Calu3 (cell line): ENCODE measurements at regions not wholly inside any gene's neighbourhood (a gene's known extent, or its start where the extent isn't known, plus 50 kb on each side); places are given as distances from the start of the nearest gene placed in this dataset.
A peak's percentile ranks its signal among the peaks of the same experiment; 100 is the strongest.

Experiments used
- BruUV-seq: library from RNA; stranded (reverse); fragments of 400-500 nt; replicated peaks from 2 replicates; lab custom pipeline; 2021; lab: Mats Ljungman, UMichigan
- CTCF ChIA-PET: fragments of 300-600 bp; sonication (Branson Sonifier 250); formaldehyde crosslinking; loops from one replicate; lab custom pipeline; 2022; ENCODE audit warnings: antibody characterized with exemption; lab: Charles Lee
- DNase-seq: peaks from one replicate; pipeline ENCODE4 v3.0.0; 2022
- H3K27ac Mint-ChIP-seq: one replicate; pipeline ENCODE4 v1.8.0; 2022; ENCODE audit warnings: mixed read lengths; ENCODE audit not compliant: unreplicated experiment
- H3K27me3 Mint-ChIP-seq: one replicate; pipeline ENCODE4 v1.8.0; 2022; ENCODE audit warnings: mixed read lengths; ENCODE audit not compliant: unreplicated experiment
- H3K36me3 Mint-ChIP-seq: one replicate; pipeline ENCODE4 v1.8.0; 2022; ENCODE audit warnings: mild to moderate bottlenecking, moderate library complexity, mixed read lengths; ENCODE audit not compliant: insufficient read depth, unreplicated experiment
- H3K4me1 Mint-ChIP-seq: one replicate; pipeline ENCODE4 v1.8.0; 2022; ENCODE audit warnings: mild to moderate bottlenecking, low read depth, mixed read lengths; ENCODE audit not compliant: unreplicated experiment
- H3K4me3 Mint-ChIP-seq: one replicate; pipeline ENCODE4 v1.8.0; 2022; ENCODE audit warnings: mild to moderate bottlenecking, low read depth, moderate library complexity, mixed read lengths; ENCODE audit not compliant: unreplicated experiment
- H3K9me3 Mint-ChIP-seq: one replicate; pipeline ENCODE4 v1.8.0; 2022; ENCODE audit warnings: low read depth, mixed read lengths; ENCODE audit not compliant: unreplicated experiment
- intact Hi-C: fragments of 100-400 bp; cut with micrococcal nuclease; formaldehyde crosslinking; loops from one replicate; pipeline ENCODE4 v1.10.0; 2022; ENCODE audit not compliant: unreplicated experiment
- TF ChIP-seq, protein P1 (sequence below): fragments of 200-600 bp; IDR thresholded peaks from one replicate; pipeline ENCODE4 v1.8.0; 2022; ENCODE audit warnings: antibody characterized with exemption; ENCODE audit not compliant: unreplicated experiment

GRCh38 chr4:11568511-11568910 is 139.8 kb upstream of the HS3ST1 start:
- Mint-ChIP-seq H3K9me3 (no peaks in the 10 kb centered on the region), H3K27me3 (no peaks in the 10 kb centered on the region), H3K27ac (no peak overlapping the region), H3K36me3 (no peaks in the 10 kb centered on the region), H3K4me3 (no peak overlapping the region), H3K4me1 (peaks cover 16% of the 10 kb centered on the region)
- TF ChIP-seq, protein P1, sequence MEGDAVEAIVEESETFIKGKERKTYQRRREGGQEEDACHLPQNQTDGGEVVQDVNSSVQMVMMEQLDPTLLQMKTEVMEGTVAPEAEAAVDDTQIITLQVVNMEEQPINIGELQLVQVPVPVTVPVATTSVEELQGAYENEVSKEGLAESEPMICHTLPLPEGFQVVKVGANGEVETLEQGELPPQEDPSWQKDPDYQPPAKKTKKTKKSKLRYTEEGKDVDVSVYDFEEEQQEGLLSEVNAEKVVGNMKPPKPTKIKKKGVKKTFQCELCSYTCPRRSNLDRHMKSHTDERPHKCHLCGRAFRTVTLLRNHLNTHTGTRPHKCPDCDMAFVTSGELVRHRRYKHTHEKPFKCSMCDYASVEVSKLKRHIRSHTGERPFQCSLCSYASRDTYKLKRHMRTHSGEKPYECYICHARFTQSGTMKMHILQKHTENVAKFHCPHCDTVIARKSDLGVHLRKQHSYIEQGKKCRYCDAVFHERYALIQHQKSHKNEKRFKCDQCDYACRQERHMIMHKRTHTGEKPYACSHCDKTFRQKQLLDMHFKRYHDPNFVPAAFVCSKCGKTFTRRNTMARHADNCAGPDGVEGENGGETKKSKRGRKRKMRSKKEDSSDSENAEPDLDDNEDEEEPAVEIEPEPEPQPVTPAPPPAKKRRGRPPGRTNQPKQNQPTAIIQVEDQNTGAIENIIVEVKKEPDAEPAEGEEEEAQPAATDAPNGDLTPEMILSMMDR = no peak
- intact Hi-C loops = no loop called here
- no TSS peak for BruUV-seq
- CTCF ChIA-PET = no interaction called here
- no peak for DNase-seq

DNA sequence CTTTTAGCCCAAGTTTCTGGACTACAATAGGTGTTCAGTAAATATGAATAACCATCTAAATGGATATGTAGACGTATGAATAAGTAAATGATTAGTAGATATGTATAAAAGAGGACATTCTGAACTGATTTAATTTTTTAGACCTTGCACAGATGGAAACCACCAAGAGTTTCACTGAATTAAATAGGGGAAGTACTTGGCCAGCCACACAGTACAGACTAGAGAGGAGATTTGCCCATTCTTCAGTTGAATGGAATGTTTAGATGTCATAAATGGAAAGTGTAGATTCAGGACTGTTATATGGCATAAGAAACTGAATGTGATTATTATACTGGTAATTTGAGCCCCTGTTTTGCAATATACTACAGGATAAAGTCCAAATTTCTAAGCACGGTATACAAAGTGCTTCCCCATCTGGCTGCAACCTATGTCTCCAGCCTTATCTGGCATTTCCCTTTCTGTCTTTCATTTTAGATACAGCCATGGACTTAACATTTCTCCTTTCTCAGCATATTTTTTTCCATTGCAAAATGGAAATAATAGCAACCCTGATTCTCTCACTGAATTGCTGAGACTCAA is 137.8 kb upstream of the HS3ST1 start:
- no peak for DNase-seq
- no peak overlapping the region for H3K4me3 Mint-ChIP-seq
- no peaks in the 10 kb centered on the region for H3K9me3 Mint-ChIP-seq
- H3K4me1 Mint-ChIP-seq = peaks cover 16% of the 10 kb centered on the region
- intact Hi-C loops = loop anchor here (1.0 kb wide), 1 partner anchor 18 kb away; no protein-coding TSS in a partner anchor
- no peaks in the 10 kb centered on the region for H3K36me3 Mint-ChIP-seq
- no peaks in the 10 kb centered on the region for H3K27me3 Mint-ChIP-seq
- BruUV-seq = no TSS peak
- H3K27ac Mint-ChIP-seq = no peak overlapping the region
- CTCF ChIA-PET = no interaction called here
- TF ChIP-seq, protein P1 = no peak

GRCh38 chr4:11565899-11566298 is 137.2 kb upstream of the HS3ST1 start:
- intact Hi-C loops = loop anchor here (1.0 kb wide), 1 partner anchor 18 kb away; no protein-coding TSS in a partner anchor
- no peaks in the 10 kb centered on the region for H3K9me3 Mint-ChIP-seq
- CTCF ChIA-PET = no interaction called here
- no peak for DNase-seq
- BruUV-seq = no TSS peak
- TF ChIP-seq, protein P1 = no peak
- H3K36me3 Mint-ChIP-seq = no peaks in the 10 kb centered on the region
- no peaks in the 10 kb centered on the region for H3K27me3 Mint-ChIP-seq
- no peak overlapping the region for H3K27ac Mint-ChIP-seq
- peaks cover 16% of the 10 kb centered on the region for H3K4me1 Mint-ChIP-seq
- H3K4me3 Mint-ChIP-seq = no peak overlapping the region

GRCh38 chr4:11565213-11565612 is 136.5 kb upstream of the HS3ST1 start:
- no peaks in the 10 kb centered on the region for H3K27me3 Mint-ChIP-seq
- H3K4me3 Mint-ChIP-seq = no peak overlapping the region
- no TSS peak for BruUV-seq
- peak overlapping the region; percentile 61 for H3K27ac Mint-ChIP-seq
- DNase-seq = no peak
- no peaks in the 10 kb centered on the region for H3K9me3 Mint-ChIP-seq
- CTCF ChIA-PET = no interaction called here
- no peaks in the 10 kb centered on the region for H3K36me3 Mint-ChIP-seq
- TF ChIP-seq, protein P1 = no peak
- H3K4me1 Mint-ChIP-seq = peaks cover 16% of the 10 kb centered on the region
- intact Hi-C loops = no loop called here
